ENCODE measurements at regions not wholly inside any gene's neighbourhood (a gene's known extent, or its start where the extent isn't known, plus 50 kb on each side); places are given as distances from the start of the nearest gene placed in this dataset.
"Not testable (repeated sequence)": the region's sequence is repeated elsewhere in the genome, so short reads cannot be mapped to it uniquely, and the experiment has no call there.

DNA sequence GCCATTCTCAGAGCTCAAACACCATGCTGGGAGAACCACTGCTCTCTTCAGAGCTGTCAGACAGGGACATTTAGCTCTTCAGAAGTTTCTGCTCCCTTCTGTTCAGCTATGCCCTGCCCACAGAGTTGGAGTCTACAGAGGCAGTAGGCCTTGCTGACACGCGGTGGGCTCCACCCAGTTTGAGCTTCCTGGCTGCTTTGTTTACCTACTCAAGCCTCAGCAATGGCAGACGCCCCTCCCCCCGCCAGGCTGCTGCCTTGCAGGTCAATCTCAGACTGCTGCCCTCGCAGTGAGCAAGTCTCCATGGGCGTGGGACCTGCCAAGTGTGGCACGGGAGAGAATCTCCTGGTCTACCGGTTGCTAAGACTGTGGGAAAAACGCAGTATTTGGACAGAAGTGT, 93.8 kb upstream of the ZC3H12A start:
- not testable (repeated sequence) for DNase-seq (ENCODE audit: low read depth in 2 of 2)

GRCh38 chr1:37387854-37388253, 86.5 kb upstream of the ZC3H12A start:
- DNase-seq (ENCODE audit: low read depth in 2 of 2) = no peak

- DNase-seq (ENCODE audit: low read depth in 2 of 2) = no peak
These were observed 85.1 kb upstream of the ZC3H12A start for GRCh38 chr1:37389327-37389726.

DNA sequence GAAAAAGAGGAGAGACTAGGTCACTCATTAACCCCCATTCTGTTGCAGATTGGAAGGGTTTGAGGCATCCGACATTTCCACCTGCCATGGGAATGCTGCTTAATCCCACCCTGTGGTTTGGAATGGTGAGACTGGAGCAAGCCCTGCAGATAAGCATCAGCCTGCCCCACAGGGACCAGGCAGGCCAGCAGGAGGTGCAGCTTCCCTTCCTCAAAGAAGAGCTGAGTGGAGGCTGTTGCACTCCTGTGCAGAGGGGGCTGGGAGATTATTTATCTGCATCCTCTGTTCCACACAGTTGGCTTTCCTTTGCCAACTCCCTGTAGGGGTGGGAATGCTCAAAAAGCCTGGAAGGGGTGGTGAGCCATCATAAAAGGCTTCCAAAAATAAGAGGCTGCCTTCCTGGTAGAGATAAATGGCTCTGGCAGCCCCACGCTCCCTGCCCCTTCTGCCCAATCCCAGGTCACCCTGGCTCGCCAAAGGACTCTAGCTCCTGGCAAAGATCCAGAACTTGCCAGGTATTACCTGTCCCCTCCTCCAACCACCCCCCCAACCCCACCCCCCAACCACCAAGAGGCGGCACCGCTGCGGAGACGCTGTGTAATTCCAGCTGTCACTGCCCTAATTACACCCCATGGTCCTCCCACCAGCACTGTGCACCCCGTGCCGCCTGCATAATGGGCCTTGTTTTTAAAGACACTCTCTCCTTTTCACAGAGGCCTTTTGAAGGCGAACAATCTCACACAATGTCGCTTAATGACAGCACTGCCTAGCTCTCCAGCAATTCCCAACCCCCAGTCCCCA, 83.0 kb upstream of the ZC3H12A start:
- DNase-seq (ENCODE audit: low read depth in 2 of 2) = no peak

GRCh38 chr1:37392051-37392450, 82.3 kb upstream of the ZC3H12A start:
- no peak for DNase-seq (ENCODE audit: low read depth in 2 of 2)

GRCh38 chr1:37393173-37394120, 80.9 kb upstream of the ZC3H12A start:
- no peak for DNase-seq (ENCODE audit: low read depth in 2 of 2)

GRCh38 chr1:37394574-37395464, 79.6 kb upstream of the ZC3H12A start:
- no peak for DNase-seq (ENCODE audit: low read depth in 2 of 2)

DNA sequence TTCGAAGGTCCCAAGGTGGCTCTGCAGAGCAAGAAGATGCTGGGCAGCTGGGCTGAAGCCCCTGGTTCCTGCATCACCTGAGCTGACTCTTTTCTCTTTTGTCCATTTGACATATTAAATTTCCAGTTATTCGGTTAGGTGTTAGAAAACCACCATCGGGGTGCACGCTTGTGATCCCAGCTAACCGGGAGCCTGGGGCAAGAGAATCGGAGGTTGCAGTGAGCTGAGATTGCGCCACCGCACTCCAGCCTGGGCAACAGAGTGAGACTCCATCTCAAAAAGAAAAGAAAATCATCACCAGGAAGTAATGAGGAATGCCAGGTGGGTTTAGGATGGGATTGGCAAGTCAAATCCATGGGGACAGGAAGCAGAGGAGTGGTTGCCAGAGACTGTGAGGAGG, 76.3 kb upstream of the ZC3H12A start:
- no peak for DNase-seq (ENCODE audit: low read depth in 2 of 2)

DNA sequence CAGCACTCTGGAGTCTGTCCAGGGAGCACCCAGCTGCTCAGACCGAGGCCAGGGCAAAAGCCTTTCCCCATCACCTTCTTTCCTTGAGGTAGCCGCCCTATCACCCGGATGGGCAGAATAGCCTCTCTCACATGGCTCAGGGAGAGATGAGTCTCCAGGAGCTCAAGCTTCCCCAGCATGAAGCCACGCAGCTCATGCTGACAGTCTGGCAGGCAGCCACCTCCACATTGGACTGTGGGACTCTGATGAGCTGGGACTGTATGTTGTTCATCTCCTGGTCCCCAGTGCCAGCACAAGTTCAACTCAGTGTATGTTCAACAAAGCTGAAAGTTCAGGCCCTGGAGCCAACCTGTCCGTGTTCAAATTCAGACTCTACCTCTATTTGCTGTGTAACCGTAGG, 75.2 kb upstream of the ZC3H12A start:
- DNase-seq (ENCODE audit: low read depth in 2 of 2) = no peak

- no peak for DNase-seq (ENCODE audit: low read depth in 2 of 2)
These were observed 74.4 kb upstream of the ZC3H12A start for GRCh38 chr1:37399830-37400464.

DNA sequence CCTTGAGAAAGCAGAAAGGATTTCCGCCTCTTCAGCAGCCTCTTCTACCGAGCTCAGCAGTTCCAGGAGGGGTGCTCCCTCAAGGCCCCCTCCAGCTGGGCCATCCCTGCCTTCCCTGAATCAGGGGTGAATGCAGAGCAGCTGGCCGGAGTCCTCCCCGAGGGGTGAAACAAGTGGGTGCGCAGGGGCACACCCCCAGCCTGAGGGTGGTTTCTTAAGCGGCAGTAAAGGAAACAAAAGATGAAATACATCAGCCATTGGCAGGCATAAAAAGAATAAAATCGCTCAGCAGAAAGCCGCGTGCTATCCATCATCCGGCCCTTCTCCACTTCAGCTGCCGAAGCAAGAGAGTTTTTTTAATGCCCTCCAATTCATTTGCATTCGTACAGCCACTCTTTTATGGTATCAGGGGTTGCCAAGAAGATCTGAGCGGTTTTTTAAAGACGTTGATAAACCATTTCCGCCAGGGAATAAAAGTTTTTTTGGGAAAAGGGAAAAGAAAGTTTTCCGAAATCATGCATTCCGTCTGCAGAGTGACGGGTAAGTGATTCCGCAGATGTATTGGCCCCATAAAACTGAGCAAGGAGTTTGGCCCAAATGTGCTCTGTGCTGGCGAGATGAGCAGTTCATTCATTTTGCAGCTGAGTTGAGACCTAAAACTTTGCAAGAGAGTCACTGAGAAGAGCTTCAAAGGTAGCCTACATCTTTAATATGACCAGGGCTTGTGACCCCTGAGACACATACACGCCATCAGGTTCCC, 73.7 kb upstream of the ZC3H12A start:
- no peak for DNase-seq (ENCODE audit: low read depth in 2 of 2)

DNA sequence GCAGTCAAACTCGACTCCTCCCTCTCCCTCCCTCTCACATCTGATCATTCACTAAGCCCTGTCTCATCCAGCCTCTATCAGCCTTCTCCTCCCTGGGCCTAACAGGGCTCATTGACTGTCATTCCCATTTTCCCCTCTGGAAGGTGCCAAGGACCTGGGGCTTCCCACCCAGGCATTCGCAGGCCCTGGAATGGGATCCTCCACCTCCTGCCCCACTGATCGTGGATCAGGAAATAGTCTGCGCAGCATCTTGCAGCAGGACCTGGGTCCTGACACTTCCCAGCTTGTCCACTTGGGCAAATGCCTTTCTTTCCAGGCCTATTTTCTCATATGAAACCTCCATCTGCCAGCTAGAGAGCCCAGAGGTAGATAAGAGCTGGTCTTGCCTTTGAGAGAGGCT, 71.2 kb upstream of the ZC3H12A start:
- DNase-seq (ENCODE audit: low read depth in 2 of 2) = no peak

DNA sequence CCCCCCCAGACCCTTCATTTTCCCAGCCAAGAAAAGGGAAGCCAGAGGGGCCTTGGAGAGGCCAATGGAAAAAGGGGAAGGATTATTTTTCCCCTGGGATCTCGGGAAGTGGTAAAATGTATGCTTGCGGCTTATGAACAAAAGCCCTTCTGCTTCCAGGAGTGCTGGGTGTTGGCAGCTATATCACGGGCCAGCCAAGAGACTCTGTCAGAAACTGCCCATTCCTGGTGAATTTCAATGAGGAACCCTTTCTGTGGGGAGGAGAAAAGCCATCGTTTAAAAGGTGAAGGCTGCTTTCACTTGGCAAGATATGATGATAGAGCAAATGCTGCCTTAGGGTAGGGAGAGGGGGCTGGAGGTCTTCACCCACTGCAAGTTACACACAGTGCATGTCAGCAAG, 69.7 kb upstream of the ZC3H12A start:
- DNase-seq (ENCODE audit: low read depth in 2 of 2) = no peak

GRCh38 chr1:37410105-37410504, 64.3 kb upstream of the ZC3H12A start:
- DNase-seq (ENCODE audit: low read depth in 2 of 2) = peak in 1 of 2 donors; percentile 1

GRCh38 chr1:37410815-37411214, 63.6 kb upstream of the ZC3H12A start:
- DNase-seq (ENCODE audit: low read depth in 2 of 2) = peak in 1 of 2 donors; percentile 8

DNA sequence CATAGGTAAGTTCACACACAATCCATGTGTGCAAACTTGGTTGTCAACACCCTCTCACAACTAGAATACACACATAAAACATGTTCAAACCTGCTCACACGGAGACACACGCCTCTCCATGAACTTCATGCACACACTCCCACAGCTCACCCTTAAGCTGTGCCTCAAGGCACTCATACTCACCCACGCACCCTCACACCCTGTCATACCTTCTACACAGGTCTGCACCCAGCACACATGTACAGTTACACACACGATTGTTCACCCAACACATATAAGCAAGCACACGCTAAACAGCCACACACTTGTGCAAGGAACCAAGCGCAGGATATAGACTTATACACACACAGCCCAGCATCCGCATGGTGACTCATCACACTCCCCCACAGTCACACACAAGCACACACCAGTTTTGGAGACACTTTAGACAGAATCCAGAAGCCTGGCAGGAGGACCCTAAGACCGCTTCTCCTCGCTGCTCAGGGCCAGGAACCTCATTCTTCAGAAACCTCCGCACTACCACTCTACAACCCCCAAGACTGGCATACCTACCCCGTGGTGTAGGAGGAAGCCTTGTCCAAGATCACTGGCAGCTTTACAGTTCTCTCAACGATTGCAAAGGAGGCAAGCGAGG, 58.7 kb upstream of the ZC3H12A start:
- DNase-seq (ENCODE audit: low read depth in 2 of 2) = no peak

- no peak for DNase-seq (ENCODE audit: low read depth in 2 of 2)
These were observed 53.9 kb upstream of the ZC3H12A start for GRCh38 chr1:37420456-37420855.

- DNase-seq (ENCODE audit: low read depth in 2 of 2) = no peak
These were observed 50.6 kb upstream of the ZC3H12A start for GRCh38 chr1:37423810-37424209.

DNA sequence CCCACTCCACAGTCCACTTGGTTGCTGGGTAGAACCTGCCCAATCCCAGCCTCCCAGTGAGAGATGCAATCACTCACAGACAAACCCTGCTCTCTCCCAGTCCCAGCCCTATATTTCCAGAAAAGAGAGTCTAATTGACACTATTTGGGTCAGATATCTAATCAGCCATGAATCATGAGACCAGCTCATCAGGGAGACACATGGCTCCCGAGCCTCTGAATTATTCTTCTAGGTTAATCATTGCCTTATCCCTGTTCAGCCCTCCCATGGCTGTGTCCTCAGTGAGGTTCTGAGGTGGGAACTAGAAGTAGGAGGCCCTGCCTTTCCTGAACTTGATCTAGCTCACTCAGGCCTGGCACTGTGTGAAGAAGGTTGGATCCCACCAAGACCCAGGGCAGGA, 49.9 kb upstream of the ZC3H12A start:
- DNase-seq (ENCODE audit: low read depth in 2 of 2) = no peak

All from stimulated activated CD4-positive, alpha-beta T cell treated with anti-CD3 and anti-CD28 coated beads, Interleukin-15, amount 100 ng/mL, for 48 hours (primary cell).